HepG2 (cell line): ENCODE measurements at regions not wholly inside any gene's neighbourhood (a gene's known extent, or its start where the extent isn't known, plus 50 kb on each side); places are given as distances from the start of the nearest gene placed in this dataset.

ENCODE experiments used
- ATAC-seq: fragments of 200-7000 bp; cut with Tn5 transposase; 3 replicates; pipeline ENCODE4 v1.9.1; 2020; ENCODE audit warnings: mild to moderate bottlenecking, moderate library complexity
- BruUV-seq: library from RNA; stranded (reverse); fragments of 400-500 nt; replicated peaks from 2 replicates; lab custom pipeline; 2021; lab: Mats Ljungman, UMichigan
- CTCF ChIA-PET: fragments of 300-600 bp; formaldehyde crosslinking; extraction: SDS; loops from one replicate; lab custom pipeline; 2021; ENCODE audit warnings: low total read pairs, inconsistent platforms, low intra/inter-chr PET ratio; lab: Yijun Ruan, JAX
- POLR2A ChIA-PET: fragments of 350-600 bp; sonication (Branson Sonifier 250); formaldehyde crosslinking; loops from one replicate; lab custom pipeline; 2020; ENCODE audit warnings: antibody characterized with exemption, inconsistent platforms; lab: Yijun Ruan, JAX
- DNase-seq: peaks from one replicate; pipeline ENCODE4 v3.0.0-alpha.2; 2015; ENCODE audit warnings: low spot score
- FAIRE-seq: peaks from 3 replicates; lab custom pipeline; 2011; peaks lifted over from hg19 to GRCh38; lab: Jason Lieb, UNC
- H2AFZ ChIP-seq: one replicate; pipeline ENCODE4 v1.6.1; 2011; ENCODE audit warnings: low read length, inconsistent platforms
- H3K27ac ChIP-seq: fragments of 300-600 bp; 3 replicates; pipeline ENCODE4 v1.8.0; 2011; ENCODE audit warnings: mixed run types, mild to moderate bottlenecking, mixed read lengths, low read length, inconsistent platforms; ENCODE audit not compliant: insufficient read depth; ENCODE audit errors: extremely low read length
- H3K27me3 ChIP-seq, 2 experiments: fragments of 200-600 bp in 1 of 2; 2 replicates in 1 of 2; 3 replicates in 1 of 2; pipeline versions ENCODE4 v1.6.0 to v1.8.0; 2011; ENCODE audit warnings: low read length in 2 of 2, mild to moderate bottlenecking in 2 of 2, moderate library complexity in 2 of 2, inconsistent platforms in 1 of 2; ENCODE audit not compliant: insufficient read depth in 2 of 2, control insufficient read depth in 1 of 2
- H3K36me3 ChIP-seq, 2 experiments: fragments of 200-600 bp in 1 of 2; replicated peaks in 1 of 2; 2 replicates in 1 of 2; 3 replicates in 1 of 2; pipeline versions ENCODE4 v1.5.1 to v1.8.0; 2011; ENCODE audit warnings: low read length in 2 of 2, inconsistent platforms in 1 of 2; ENCODE audit not compliant: insufficient read depth in 2 of 2, control insufficient read depth in 1 of 2
- H3K4me1 ChIP-seq: 2 replicates; pipeline ENCODE4 v1.5.1; 2012; ENCODE audit warnings: low read length, inconsistent platforms; ENCODE audit not compliant: insufficient read depth
- H3K4me2 ChIP-seq: 2 replicates; pipeline ENCODE4 v1.6.0; 2011; ENCODE audit warnings: low read depth, low read length, inconsistent platforms
- H3K4me3 ChIP-seq, 3 experiments: fragments of 200-600 bp in 1 of 3; sonication (generic), shearing (Covaris generic) in 1 of 3; replicated peaks in 1 of 3; 2 replicates each; pipeline ENCODE4 v1.5.1; 2011 to 2016; ENCODE audit warnings: low read length in 3 of 3, inconsistent platforms in 2 of 3, low read depth in 2 of 3, mild to moderate bottlenecking in 2 of 3, control low read depth in 1 of 3, mixed read lengths in 1 of 3; ENCODE audit not compliant: insufficient read depth in 1 of 3
- H3K79me2 ChIP-seq: one replicate; pipeline ENCODE4 v1.6.1; 2011; ENCODE audit warnings: low read length, inconsistent platforms; ENCODE audit not compliant: insufficient read depth
- H3K9ac ChIP-seq: 2 replicates; pipeline ENCODE4 v1.6.0; 2011; ENCODE audit warnings: mild to moderate bottlenecking, low read depth, low read length, inconsistent platforms; ENCODE audit not compliant: insufficient read depth
- H3K9me3 ChIP-seq: 2 replicates; pipeline ENCODE4 v1.5.1; 2012; ENCODE audit warnings: mild to moderate bottlenecking, low read length
- H4K20me1 ChIP-seq: 2 replicates; pipeline ENCODE4 v1.6.0; 2011; ENCODE audit warnings: inconsistent platforms, mild to moderate bottlenecking, low read length, moderate library complexity; ENCODE audit not compliant: insufficient read depth
- ARID5B ChIP-seq: IDR thresholded peaks from 2 replicates; pipeline ENCODE4 v1.4.0; 2020; ENCODE audit warnings: mild to moderate bottlenecking, missing genetic modification reagents
- ELF1 ChIP-seq: sonication (generic); formaldehyde crosslinking; IDR thresholded peaks from 2 replicates; pipeline ENCODE4 v1.4.0; 2020; ENCODE audit warnings: missing genetic modification reagents
- HNF1A ChIP-seq, 2 experiments: sonication (generic) in 1 of 2; formaldehyde crosslinking in 1 of 2; IDR thresholded peaks; 2 replicates each; pipeline versions ENCODE4 v1.4.0 to v1.6.1; 2016 to 2020; ENCODE audit warnings: borderline replicate concordance in 1 of 2, low read depth in 1 of 2, mild to moderate bottlenecking in 1 of 2, missing genetic modification reagents in 1 of 2
- MXI1 ChIP-seq: IDR thresholded peaks from 3 replicates; pipeline ENCODE4 v1.6.1; 2012; ENCODE audit warnings: low read depth, low read length, inconsistent platforms, borderline replicate concordance
- NONO ChIP-seq, 2 experiments: fragments of 450-650 bp in 1 of 2; sonication (generic) in 1 of 2; formaldehyde crosslinking in 1 of 2; IDR thresholded peaks in 1 of 2; conservative IDR thresholded peaks in 1 of 2; 2 replicates each; pipeline versions ENCODE4 v1.6.1 to v1.8.0; 2017 to 2022; ENCODE audit warnings: mild to moderate bottlenecking in 1 of 2, missing genetic modification reagents in 1 of 2, moderate library complexity in 1 of 2
- PAX8 ChIP-seq: sonication (generic); formaldehyde crosslinking; IDR thresholded peaks from 2 replicates; pipeline ENCODE4 v1.8.0; 2022; ENCODE audit warnings: mild to moderate bottlenecking, missing genetic modification reagents, borderline replicate concordance
- SNAPC4 ChIP-seq: sonication (generic); formaldehyde crosslinking; IDR thresholded peaks from 2 replicates; pipeline ENCODE4 v1.4.0; 2020; ENCODE audit warnings: mild to moderate bottlenecking, missing genetic modification reagents
- ZNF563 ChIP-seq: sonication (generic); formaldehyde crosslinking; IDR thresholded peaks from 2 replicates; pipeline ENCODE4 v1.8.0; 2022; ENCODE audit warnings: mild to moderate bottlenecking, moderate library complexity, missing genetic modification reagents
- WGBS: methylation state at CpG from one replicate; pipeline ENCODE4 v1.1.6; 2017; ENCODE audit warnings: low lambda C conversion rate; 5-methylcytosine and 5-hydroxymethylcytosine counted together
- in situ Hi-C: cut with HindIII; loops from 2 replicates; pipeline ENCODE4 v1.10.0; 2017; ENCODE audit warnings: low pct_unique_long_range_greater_than_20kb; ENCODE audit not compliant: extremely low pct_ligation_motif_present
- intact Hi-C: fragments of 100-400 bp; cut with micrococcal nuclease; formaldehyde crosslinking; loops from one replicate; pipeline ENCODE4 v1.10.0; 2022; ENCODE audit not compliant: unreplicated experiment

GRCh38 chr3:17860840-17861471, 118.5 kb upstream of the TBC1D5 start (continued):
- TF ChIP-seq ARID5B (CRISPR knock-in tag): peak; percentile 42; the same call in 1 of the 2 replicates

GRCh38 chr3:17852217-17852616, 109.8 kb upstream of the TBC1D5 start:
- no peak for FAIRE-seq
- CTCF ChIA-PET: no interaction called here
- TF ChIP-seq PAX8 (no peak), HNF1A (IDR thresholded peaks at IDR 0.05; ENCODE audit: low read depth) (no peak), HNF1A (CRISPR knock-in tag; IDR thresholded peaks at IDR 0.05; ENCODE audit: borderline replicate concordance) (no peak), NONO (IDR thresholded peaks at IDR 0.05) (no peak), NONO (CRISPR knock-in tag; conservative IDR thresholded peaks at IDR 0.05) (no peak), SNAPC4 (CRISPR knock-in tag) (no peak), ELF1 (CRISPR knock-in tag) (no peak), ZNF563 (no peak), MXI1 (no peak)

More at GRCh38 chr3:17852217-17852616, 109.8 kb upstream of the TBC1D5 start:
- H3K4me1 ChIP-seq: no peaks in the 10 kb centered on the region
- WGBS: 0% methylated on average over 1 of the region's 1 CpG
- no peaks in the 10 kb centered on the region for H4K20me1 ChIP-seq
- DNase-seq: no peak
- no peaks in the 10 kb centered on the region for H3K36me3 ChIP-seq
- no peaks in the 10 kb centered on the region; a peak in 2 of 5 replicates for H3K27me3 ChIP-seq
- no peak overlapping the region for H2AFZ ChIP-seq
- no peak for ATAC-seq
- H3K9ac ChIP-seq: no peak overlapping the region
- no TSS peak for BruUV-seq
- no peak overlapping the region for H3K27ac ChIP-seq
- in situ Hi-C loops (no loop called here), intact Hi-C loops (no loop called here)
- no peak overlapping the region for H3K4me3 ChIP-seq
- H3K4me2 ChIP-seq: no peak overlapping the region
- no peaks in the 10 kb centered on the region for H3K79me2 ChIP-seq
- no peaks in the 10 kb centered on the region for H3K9me3 ChIP-seq
- POLR2A ChIA-PET: no interaction called here
